A204.1 (cell line): ENCODE measurements at regions not wholly inside any gene's neighbourhood (a gene's known extent, or its start where the extent isn't known, plus 50 kb on each side); places are given as distances from the start of the nearest gene placed in this dataset.
"Not testable (repeated sequence)": the region's sequence is repeated elsewhere in the genome, so short reads cannot be mapped to it uniquely, and the experiment has no call there.

Source experiments
- FAIRE-seq: peaks from 2 replicates; lab custom pipeline; 2012; peaks lifted over from hg19 to GRCh38; lab: Jason Lieb, UNC

DNA sequence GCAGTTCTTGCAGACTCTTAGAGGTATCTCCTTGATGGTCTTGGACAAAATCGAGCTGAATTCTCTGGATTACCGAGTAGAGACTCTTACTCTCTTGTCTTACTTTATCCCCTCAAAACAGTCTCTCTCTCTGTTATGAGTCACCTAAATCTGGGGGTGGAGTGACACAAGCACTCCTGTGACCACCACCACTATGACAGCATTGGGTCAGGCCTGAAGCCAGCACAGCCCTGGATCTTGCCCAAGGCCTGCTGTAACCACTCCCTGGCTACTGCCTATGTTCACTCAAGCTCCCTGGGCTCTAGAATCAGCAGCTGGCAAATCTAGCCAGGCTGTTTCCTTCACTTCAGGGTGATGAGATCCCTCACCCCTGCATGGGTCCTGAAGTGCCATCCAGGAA, 662.5 kb downstream of the LUZP2 start:
- no peak for FAIRE-seq

DNA sequence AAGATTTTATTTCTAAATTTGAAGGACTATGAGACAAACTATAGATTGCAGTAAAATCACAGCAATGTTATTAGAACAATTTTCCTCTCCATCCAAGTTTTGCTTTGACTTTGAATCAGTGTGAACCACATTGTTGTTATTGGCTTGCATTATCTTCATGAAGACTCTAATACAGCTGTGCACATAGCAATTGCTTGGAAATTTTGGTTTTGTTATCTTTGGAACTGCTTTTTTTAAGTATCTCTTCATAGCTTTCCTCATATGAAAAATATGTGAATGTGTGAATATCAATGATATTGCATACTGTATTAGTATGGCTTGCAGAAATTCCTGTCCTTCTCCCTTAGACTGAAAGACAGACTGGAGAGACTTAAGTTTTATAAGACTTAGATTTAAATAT, 666.6 kb downstream of the LUZP2 start:
- no peak for FAIRE-seq

DNA sequence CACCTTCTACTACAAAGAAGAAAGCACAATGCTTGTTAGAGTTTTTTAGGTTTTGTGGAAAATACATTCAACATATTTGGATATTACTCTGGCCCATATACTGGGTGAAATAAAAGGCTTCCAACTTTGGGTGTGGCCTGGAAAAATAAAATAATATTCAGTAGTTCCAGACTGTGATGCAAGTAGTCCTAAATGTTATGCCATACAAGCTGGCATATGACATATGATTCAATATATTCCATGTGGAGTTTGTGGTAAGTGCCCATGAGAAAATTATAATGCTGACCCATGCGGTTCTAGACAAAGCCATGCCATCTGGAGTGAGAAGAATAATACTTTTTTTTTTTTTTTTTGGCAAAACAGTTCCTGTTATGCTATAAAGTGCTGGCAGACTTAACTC, 683.3 kb downstream of the LUZP2 start:
- no peak for FAIRE-seq

DNA sequence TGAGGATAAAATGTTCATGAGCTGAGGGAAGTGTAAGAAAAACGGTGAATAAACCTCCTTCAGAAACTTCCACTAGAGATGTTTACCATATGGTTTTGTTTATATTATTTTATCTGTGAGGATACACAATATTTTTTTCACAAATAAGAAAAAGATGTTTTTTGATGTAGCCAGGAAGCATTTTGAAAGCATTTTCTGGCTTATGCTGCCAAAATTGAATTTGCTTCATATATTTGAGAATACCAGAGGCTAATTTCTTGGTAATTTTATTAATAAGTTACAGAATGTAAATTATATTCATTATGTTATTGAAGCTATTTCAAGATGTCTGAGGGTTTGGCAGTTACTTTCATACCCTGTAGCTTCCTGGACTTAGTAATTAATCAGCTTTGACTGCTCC, 686.6 kb downstream of the LUZP2 start:
- FAIRE-seq = no peak

DNA sequence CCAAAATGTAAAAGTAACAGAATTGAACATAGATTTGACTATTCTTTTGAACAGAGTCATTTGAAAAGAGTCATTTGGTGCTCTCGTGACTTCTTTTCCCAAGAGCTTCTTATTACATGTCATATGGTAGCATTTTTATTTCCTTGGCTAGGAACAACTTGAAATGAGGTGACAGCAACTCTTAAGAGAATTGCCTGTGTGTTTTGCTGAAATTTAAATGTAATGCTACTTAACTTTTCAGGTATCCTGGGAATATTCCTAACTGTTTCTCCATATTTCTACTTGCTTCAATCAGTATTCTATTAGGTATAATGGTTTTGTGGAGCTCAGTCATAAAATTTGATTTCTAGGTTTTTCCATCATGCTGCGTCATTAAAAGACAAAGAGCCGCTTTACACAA, 700.7 kb downstream of the LUZP2 start:
- no peak for FAIRE-seq

DNA sequence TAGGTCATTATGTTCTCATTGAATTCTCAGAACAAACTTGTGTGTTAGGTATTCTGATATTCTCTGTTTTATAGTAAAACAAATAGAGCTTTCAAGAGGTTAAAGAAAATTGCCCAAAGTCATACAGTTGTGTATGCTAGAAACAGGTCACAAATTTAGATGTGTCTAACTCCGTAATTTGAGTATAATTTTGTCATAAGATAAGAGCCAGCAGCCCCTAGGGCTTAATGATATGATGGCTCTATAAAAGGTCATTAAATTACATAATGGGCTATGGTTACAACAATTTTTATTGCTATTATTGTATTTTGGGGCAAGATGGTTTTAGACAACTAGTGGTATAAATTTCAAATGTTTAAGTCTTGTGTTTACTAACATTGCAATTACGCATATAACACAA, 701.9 kb downstream of the LUZP2 start:
- no peak for FAIRE-seq

DNA sequence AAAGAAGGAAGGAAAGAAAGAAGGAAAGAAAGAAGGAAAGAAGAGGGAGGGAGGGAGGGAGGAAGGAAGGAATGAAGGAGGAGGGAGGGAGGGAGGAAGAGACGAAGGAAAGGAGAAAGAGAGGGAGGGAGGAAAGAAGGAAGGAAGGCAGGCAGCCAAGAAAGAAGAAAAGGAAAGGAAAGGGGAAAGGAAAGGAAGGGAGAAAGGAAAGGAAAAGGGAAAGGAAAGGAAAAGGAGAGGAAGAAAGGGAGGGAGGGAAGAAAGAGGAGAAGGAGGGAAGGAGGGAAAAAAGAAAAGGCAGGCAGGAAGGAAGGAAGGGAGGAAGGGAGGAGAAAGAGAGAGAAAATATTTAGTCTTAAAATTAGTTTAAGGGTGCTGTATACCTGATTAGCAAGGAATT, 704.1 kb downstream of the LUZP2 start:
- no peak for FAIRE-seq

DNA sequence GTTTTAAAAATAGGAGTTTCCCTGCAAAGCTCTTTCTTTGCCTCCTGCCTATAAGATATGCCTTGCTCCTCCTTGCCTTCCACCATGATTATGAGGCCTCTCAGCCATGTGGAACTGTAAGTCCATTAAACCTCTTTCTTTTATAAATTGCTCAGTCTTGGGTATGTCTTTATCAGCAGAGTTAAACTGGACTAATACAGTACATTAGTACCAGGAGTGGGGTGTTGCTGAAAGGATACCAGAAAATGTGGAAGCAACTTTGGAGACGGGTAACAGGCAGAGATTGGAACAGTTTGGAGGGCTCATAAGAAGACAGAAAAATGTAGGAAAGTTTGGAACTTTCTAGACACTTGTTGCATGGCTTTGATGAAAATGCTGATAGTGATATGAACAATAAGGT, 709.9 kb downstream of the LUZP2 start:
- no peak for FAIRE-seq

DNA sequence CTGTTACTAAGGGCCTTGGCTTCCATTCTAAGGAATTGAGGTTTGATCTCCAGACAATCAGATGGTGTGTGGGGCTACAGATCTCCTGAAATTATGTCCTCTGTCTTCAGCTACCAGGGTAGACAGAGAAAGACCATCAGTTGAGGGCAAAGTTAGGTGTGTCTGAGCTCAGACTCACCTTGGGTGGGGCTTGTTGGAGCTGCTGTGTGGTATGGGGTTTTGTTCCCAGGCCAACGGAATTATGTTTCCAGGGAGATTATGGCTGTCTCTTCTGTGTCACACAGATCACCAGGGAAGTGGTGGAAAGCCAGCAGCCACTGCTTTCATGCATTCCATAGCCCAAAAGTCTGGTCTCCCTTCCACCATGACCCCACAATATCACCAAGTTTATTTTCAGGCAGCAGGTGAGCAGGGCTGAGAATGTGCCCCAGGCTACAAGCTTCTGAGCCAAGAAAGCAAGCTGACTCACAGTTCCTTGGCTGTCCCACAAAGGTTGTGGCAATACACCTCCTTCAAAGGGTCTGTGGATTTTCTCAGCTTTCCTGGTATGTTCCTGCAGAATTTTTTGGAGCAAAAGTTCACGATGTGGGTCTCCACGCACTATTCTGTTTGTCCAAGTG, 714.9 kb downstream of the LUZP2 start:
- no peak for FAIRE-seq

DNA sequence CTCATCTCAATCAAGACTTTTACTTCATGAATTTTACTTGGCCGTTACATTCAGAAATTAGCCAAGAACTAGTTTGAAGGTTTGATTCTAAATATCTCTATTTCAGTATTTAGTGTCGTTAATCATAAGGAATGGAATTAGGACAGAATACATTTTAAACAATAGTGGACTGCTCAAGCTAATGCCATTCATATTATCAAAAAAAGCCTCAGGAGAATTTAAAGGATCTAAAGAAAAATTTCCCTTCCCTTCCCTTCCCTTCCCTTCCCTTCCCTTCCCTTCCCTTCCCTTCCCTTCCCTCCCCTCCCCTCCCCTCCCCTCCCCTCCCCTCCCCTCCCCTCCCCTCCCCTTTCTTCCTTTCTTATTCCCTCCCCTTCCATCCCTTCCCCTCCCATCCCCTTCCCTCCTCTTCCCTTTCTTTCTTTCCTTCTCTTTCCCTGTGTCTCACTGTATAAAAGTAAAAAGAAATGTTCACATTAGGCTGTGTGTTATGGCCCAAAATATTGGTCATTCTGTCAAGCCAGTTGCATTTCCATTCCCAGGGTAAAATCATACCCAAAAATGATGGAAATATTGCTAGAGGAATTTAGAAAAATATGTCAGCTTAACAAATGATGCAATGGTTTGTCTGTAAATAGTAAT, 717.8 kb downstream of the LUZP2 start:
- FAIRE-seq = no peak

DNA sequence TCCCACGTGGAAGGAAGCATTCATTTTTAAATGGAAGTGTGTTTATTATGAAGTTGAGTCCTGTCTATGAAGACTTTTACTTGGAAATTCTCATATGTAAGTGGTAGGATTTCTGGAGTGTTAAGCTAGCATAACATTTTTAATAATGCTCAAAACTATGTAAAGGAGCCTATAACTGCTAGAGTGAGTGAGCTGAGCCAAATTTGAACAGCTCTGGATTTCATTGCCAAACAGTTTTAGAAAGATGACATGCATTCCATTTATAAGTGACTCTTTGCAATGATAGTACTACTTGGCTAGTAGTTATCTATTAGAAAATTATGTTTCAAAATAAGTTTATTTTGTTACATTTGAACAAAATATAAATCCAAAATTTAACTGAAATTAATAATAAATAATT, 721.2 kb downstream of the LUZP2 start:
- FAIRE-seq = peak; percentile 41

DNA sequence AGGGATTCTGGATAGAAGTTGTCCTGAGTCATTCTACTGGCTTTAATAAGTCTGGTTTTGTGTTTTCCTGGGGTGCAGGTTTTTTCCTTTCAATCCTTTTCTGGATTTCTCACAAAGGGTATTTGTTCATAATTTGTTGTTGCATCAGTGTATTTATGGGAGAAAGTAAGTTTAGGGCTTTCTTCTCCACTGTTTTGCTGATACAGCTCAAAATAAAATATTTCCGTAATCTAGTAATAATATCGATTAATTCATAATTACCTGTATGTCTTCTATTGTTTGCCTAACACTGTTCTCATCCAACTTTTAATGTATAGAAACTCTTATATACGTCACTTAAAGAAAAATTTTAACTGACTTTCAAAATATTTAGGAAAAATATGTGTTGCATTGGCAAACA, 728.2 kb downstream of the LUZP2 start:
- FAIRE-seq = no peak

DNA sequence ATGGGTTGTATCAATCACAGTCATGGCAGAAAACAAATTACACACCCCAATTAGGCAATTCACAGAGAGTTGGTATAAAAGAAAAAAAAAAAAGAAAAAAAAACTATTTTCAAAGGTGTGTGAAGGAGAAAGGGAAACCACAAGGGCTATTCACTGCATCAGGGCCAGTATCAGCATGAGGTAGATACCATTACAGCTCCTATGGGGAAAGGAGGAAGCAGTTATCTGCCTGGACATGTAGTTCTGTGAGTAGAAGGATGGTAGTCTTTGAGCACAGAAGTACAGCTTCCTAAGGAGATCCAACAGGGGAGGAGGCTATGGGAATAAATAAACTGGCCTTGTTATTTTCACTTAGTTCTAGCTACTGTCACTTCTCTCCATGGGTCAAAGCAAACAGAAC, 746.1 kb downstream of the LUZP2 start:
- FAIRE-seq = no peak

DNA sequence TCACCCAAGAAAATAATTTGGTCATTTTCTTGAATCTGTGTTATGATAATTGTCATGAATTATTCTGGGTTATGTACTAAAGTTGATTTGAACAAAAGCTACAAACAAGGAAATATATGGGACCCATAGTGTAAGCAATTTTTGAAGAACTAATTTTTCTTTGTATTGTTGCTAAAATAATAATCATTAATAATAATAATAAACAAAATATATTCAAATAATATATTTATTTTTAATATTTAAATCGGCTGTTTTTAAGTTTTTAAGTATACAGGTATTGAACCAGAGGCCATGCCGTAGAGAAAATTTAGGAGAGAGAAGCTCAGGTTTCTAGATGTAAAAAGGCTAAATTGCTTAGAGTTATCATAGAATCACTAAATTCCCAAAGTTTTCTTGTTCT, 747.3 kb downstream of the LUZP2 start:
- FAIRE-seq = no peak

DNA sequence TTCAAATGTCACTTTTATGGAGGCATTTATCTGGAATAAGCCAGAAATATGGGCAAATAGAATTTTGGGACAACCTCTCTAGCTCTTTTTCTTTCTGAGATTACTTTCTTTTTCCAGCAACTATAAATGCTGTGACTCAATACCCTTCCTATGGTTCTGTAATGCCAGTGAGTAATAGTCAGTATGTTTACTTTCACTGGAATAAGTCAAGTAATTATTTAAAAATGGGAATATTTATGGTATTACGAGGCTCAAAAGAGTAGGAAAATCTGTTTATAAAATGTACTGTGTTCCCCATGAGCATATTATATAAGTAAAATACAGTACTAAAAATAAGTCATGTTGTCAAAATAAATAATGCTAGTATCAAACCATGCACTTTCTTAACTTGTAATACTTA, 750.5 kb downstream of the LUZP2 start:
- no peak for FAIRE-seq

DNA sequence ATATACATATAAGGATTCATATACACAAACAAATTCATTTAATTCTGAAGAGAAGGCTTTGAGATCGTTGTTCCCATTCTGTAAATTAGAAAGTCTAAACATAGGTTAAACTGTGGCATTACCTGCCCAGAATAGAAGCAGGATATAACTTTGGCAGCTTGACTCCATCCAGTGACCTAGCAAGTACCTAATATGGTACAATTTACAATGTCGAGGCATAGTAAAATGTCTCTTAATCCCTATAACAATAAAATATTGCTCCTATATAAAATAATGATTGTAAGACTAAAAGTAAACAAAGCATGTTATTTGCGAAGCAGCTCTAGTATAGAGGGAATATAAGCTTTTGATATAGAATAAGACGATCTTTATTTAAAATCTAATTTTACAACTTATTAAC, 756.0 kb downstream of the LUZP2 start:
- FAIRE-seq = no peak

DNA sequence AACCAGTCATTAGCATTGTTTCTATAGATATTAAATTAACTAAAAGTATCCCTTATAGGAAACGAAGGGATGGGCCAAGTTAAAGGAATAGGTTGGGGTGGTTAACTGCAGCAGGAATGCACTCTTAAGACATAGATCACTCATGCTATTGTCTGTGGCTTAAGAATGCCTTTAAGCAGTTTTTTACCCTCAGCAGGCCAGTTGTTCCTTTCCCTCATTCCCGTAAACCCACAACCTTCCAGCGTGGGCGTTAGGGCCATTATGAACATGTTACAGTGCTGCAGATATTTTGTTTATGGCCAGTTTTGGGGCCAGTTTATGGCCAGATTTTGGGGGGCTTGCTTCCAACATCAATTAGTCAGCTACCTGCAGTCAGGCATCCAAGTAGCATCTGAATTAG, 767.0 kb downstream of the LUZP2 start:
- not testable (repeated sequence) for FAIRE-seq

DNA sequence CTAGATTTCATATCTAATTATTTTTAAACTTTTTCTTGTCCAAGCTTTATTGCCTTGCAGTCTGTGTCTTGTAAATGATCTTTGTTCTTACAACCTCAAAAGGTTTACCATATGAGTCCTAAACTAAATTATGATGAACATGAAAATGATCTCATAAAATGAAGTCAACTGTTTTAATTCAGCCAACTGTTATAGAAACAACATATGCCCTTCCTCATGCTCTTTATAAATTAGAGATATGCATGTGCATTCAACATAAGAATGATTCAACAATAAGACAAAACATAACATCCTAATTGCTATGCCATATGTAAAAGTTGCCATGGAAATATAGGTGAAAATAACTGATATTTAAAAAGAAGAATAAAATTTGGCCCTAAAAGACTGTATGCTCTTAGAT, 774.4 kb downstream of the LUZP2 start:
- no peak for FAIRE-seq

DNA sequence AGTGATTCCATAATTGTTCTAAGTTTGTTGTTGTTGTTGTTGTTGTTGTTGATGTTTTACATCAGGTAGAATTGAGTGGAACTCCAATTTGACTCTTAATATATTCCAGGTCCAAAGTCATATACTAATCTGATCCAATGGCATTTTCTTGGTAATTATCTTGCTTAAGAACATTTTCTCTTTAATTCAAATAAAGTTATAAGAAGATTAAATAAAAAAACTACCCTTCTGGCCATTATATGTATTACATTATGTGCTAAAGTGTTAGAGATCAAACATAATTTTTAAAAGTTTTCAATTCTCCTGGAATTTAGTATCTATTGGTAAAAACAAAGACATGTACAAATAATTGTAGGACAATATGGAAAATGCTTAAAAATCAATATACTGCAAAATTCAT, 775.4 kb downstream of the LUZP2 start:
- FAIRE-seq = no peak

DNA sequence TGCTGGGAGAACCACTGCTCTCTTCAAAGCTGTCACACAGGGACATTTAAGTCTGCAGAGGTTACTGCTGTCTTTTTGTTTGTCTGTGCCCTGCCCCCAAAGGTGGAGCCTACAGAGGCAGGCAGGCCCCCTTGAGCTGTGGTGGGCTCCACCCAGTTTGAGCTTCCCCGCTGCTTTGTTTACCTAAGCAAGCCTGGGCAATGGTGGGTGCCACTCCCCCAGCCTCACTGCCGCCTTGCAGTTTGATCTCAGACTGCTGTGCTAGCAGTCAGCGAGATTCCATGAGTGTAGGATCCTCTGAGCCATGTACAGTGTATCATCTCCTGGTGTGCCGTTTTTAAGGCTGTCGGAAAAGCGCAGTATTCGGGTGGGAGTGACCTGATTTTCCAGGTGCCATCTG, 784.0 kb downstream of the LUZP2 start:
- not testable (repeated sequence) for FAIRE-seq

DNA sequence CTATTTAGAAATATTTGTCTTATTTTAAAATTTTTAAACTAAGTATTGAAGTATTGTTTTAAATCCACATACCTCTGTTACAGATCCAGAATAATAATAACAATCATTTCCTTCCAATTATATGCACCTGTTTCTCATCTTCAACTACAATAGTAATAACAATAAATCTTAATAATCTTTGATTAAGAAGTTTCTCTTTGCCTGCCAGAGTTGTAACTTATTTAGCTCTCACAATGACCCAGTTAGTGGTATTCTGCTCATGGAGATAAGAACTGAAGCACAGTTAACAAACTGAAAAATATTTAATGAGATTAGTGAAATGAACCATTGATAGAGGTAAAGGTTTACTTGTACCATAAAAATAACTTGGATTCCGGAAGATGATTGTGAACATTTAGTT, 796.3 kb downstream of the LUZP2 start:
- no peak for FAIRE-seq

DNA sequence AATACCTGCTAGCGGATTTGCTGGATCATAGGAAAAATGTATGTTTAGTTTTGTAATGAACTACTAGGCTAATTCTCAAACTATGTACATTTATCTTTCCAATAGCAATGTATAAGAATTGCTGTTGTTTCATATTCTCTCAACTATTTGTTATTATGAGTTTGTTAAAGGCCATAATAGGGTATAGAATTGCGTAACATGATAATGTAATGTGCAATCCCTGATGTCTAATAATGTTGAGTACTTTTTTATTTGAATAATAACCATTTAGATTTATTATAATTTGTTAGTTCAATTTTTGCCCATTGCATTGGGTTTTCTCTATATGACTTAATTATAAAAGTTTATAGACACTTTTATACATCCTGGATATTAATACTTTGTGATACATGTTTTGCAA, 801.6 kb downstream of the LUZP2 start:
- FAIRE-seq = no peak

DNA sequence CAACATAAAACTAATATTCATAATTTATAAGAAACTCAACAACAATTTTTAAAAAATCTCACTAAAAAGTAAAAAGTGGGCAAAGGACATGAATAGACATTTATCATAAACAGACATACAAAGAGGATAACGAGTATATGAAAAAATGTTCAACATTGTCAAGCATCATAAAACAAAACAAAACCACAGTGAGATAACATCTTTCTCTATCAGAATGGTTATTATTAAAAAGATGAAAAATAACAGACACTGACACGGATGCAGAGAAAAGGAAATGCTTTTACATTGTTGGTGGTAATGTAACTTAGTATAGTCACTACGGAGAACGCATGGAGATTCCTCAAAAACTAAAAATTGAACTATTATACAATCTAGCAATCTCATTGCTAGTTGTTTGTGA, 813.0 kb downstream of the LUZP2 start:
- no peak for FAIRE-seq

DNA sequence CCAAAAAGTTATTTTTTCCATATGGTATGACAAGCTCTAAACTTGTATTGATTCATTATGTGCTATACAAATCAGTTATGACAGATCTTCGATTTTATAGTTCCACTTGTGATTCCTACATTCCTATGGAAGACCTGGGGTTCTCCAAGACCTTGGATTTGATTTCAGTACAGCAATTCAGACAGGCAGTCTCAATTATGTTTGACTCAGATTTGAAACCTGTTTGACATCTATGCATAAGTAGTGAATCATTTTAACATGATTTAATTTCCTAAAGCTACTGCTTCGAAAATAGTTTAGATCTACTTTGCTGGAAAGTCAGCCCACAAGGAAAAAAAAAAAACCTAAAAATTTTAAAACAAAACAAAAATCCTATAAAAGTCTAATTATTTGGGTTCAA, 820.4 kb downstream of the LUZP2 start:
- no peak for FAIRE-seq

DNA sequence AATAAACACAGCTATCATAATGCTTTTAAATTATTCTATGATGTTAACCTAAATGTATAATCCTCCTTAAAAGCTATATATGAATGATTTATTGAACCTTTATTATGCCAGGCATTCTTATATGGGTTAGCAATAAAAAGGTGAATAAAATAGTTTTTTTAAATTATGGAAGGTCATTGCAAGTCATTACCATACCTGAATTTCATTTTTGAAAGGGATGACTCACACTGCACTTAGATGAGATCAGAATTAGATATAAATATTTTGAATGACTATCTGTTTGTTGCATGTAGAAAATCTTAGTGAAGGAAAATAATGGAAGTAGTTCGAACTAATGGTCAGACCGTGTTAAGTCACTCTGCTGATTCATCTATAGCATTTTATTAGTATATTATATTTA, 822.3 kb downstream of the LUZP2 start:
- no peak for FAIRE-seq
